GM12892 (cell line): ENCODE measurements at regions not wholly inside any gene's neighbourhood (a gene's known extent, or its start where the extent isn't known, plus 50 kb on each side); places are given as distances from the start of the nearest gene placed in this dataset.
"Not testable (repeated sequence)": the region's sequence is repeated elsewhere in the genome, so short reads cannot be mapped to it uniquely, and the experiment has no call there.

ENCODE experiments used
- DNase-seq: peaks from one replicate; pipeline ENCODE4 v3.0.0; 2011; ENCODE audit not compliant: insufficient read length
- FAIRE-seq: peaks from 2 replicates; lab custom pipeline; 2011; peaks lifted over from hg19 to GRCh38; lab: Jason Lieb, UNC
- POLR2A ChIP-seq: IDR thresholded peaks from 2 replicates; pipeline ENCODE4 v1.6.1; 2011; ENCODE audit warnings: low read depth, low read length, control low read depth
- POLR2AphosphoS5 ChIP-seq: IDR thresholded peaks from 2 replicates; pipeline ENCODE4 v1.6.1; 2011; ENCODE audit warnings: low read depth, low read length, control low read depth
- TAF1 ChIP-seq: IDR thresholded peaks from 2 replicates; pipeline ENCODE4 v1.6.1; 2011; ENCODE audit warnings: low read depth, mild to moderate bottlenecking, control low read depth, low read length, borderline replicate concordance

DNA sequence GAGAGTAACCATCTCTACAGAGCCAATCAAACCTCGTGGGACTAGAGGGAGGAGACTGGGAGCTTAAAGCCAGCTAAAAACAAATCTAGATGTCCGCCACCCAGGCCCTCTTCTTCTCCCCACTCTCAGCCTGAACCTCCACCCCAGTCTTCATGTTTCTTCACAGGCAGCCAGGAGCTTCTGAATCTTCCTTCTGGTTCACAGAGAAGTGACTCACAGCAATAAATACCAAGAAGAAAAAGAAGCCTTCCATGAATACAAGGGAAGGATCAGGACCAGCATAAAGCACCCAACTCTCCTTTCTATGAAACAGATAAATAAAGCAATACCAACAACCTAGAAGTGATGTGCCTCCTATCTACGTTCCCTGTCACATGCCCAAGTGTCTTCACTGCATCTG, 103.3 kb upstream of the SLIT3 start:
- DNase-seq (no peak), FAIRE-seq (no peak)
- no peak for TF ChIP-seq POLR2A
- no peak for TF ChIP-seq POLR2AphosphoS5
- TF ChIP-seq TAF1, result no peak

DNA sequence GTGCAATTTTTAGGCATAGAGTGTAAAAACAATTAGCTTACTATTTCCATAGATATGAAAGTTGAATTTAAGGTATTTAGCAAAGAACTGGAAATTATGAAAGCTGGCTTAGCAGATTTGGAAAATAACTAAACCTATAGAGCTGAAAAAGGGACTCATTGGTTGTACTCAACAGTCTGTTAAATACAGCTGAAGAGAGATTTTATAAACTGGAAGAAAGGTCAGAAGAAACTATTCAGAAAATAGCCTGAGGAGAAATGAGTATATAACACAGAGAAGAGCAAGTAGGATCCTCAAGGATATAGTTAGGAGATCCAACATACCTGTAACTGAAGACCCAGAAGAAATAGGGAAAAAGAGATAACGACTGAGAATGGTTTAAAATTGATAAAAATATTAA, 97.6 kb upstream of the SLIT3 start:
- TF ChIP-seq POLR2AphosphoS5, result no peak
- no peak for TF ChIP-seq TAF1
- TF ChIP-seq POLR2A, result no peak
- DNase-seq (no peak), FAIRE-seq (no peak)

DNA sequence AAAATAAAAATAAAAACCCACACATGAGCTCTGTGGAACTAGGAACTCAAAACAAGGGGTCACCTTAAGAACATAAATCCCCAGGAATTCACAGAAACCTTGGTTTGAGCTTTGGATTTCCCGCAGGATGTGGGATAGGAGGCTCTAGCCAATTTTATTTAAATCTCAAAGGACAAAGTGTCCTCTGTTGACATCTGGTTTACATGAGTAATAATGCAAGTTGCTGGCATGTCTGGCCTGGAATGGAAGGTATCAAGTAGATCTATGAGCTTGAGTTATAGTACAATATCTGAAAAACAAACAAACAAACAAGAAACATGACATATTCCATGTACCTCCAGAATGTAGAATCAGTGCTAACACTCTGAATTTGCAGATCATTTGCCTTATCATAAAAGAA, 94.2 kb upstream of the SLIT3 start:
- FAIRE-seq, result no peak
- TF ChIP-seq POLR2AphosphoS5 (no peak), TAF1 (no peak), POLR2A (no peak)
- DNase-seq, result no peak

DNA sequence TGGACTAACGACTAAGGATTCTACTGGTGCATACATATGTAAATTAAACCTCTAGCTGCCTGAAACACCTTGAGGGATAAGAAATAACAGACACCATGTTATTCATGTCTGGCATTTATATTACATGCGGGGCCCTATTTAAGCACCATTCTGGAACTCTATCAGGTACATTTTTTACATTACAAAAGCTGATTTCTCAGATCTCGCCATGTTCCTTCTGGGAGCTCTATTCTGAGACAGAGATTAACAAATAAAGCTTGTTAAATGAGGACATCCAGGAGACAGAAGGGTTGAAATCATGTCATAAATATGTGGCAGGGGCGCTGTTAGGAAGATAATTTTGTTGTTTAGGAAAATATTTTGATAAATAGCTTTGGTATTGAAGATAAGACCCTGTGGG, 93.4 kb upstream of the SLIT3 start:
- TF ChIP-seq POLR2AphosphoS5 (no peak), POLR2A (no peak), TAF1 (no peak)
- FAIRE-seq (no peak), DNase-seq (no peak)

DNA sequence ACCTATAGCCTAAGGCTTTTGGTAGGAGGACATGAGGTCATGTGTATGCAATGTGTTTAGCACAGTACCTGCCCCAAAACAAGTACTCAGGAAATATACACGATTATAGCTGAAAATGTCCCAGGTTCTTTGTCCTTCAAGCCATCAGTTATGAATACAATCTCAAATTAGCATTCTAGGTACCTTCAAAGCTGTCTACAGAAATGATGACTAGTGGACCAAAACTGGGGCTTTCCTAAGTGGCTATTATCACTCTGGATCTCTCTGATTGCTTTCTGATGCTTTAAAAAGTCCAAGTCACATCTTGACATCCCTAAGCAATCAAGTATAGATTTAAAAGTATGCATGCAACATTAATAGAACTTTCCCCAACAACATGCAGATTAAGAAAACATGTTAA, 93.0 kb upstream of the SLIT3 start:
- DNase-seq (no peak), FAIRE-seq (no peak)
- TF ChIP-seq POLR2A (no peak), TAF1 (no peak), POLR2AphosphoS5 (no peak)

DNA sequence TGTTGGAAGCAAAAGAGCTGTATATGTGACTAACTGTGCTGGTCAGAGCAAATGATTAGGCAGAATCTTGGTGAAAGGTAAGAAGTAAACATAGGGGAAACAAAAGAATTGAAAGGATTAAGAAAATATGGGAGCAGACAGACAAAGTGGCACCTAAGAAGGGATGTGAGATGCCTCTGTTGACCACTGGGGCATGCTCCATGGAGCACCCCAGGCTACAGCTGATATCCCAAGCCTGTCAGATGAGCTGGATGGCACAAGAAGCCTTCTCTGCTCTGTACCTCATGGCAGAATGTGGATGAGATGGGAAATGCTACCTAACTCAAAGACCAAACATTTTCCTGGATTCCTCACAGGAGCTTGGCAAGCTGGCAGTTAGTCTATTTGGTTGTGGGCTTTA, 89.3 kb upstream of the SLIT3 start:
- no peak for TF ChIP-seq POLR2A
- TF ChIP-seq TAF1, result no peak
- no peak for TF ChIP-seq POLR2AphosphoS5
- FAIRE-seq (no peak), DNase-seq (no peak)

DNA sequence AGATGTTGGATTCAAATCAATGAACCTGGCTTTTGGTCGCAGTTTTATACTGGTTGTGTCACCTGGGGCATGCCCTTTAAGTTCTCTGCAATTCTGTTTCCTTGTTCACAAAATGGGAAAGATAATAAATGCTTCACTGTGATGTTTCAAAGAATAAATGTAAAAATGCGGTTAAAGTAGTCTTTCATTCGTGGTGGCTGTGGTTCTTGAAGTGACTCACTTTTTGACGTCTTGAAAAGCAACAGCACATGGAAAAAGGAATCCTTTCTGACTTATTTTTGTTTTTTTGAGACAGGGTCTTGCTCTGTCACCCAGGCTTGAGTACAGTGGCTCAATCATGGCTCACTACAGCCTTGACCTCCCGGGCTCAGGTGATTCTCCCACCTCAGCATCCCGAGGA, 88.4 kb upstream of the SLIT3 start:
- FAIRE-seq (peak; percentile 30), DNase-seq (no peak)
- no peak for TF ChIP-seq POLR2A
- no peak for TF ChIP-seq TAF1
- TF ChIP-seq POLR2AphosphoS5, result no peak

DNA sequence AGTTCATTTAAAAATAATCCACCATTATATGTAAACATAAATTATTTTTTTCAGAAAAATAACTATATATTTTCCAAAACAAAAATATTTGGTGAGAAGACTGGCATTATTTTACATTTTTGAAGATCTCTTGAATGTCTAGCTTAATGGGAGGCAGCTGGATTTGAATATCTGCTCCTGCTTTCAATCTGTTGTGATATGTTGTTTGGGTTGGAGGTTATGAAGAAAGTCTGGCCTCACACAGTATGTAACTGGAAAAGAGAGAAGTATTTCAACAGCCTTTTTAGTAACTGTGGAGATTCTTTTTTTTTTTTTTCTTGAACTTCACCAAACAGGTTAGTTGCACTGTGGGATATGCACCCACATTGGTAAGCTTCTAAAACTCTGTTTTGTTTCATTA, 84.7 kb upstream of the SLIT3 start:
- TF ChIP-seq TAF1, result no peak
- no peak for TF ChIP-seq POLR2AphosphoS5
- TF ChIP-seq POLR2A, result no peak
- FAIRE-seq (no peak), DNase-seq (no peak)

DNA sequence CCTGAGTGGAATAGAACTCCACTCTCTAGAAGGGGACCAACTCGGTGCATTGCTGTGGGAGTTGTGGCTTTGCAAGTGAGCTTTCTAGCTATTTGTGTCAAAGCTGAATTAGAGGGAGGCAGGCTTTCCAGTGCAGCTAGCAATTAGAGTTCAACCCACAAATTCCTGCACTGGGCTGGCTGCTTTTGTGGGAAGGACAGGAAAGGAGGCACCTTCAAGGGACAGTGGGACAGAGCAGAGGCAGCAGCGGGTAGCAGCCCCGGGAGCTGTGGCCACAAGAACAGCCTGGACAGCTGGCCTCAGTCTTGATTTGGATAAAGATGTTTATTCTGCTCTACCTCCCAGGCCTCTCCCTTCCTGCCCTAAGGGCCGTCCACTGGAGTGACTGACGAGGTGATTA, 83.7 kb upstream of the SLIT3 start:
- DNase-seq (no peak), FAIRE-seq (no peak)
- TF ChIP-seq TAF1 (no peak), POLR2A (no peak), POLR2AphosphoS5 (no peak)

DNA sequence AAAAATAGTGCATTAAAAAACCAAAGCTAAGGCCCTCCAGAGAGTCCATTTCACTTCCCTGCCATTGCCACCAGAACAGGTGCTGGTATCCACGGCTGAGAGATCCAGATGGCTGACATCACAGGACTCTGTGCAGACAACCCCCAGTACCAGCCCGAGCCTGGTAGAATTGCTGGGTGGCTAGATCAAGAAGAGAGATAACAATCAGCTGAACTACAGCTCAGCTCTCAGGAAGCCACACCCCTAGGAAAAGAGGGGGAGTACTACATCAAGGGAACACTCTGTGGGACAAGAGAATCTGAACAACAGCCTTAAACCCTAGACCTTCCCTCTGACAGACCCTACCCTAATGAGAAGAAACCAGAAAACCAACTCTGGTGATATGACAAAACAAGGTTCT, 73.8 kb upstream of the SLIT3 start:
- FAIRE-seq (no peak), DNase-seq (no peak)
- TF ChIP-seq POLR2A (no peak), POLR2AphosphoS5 (no peak), TAF1 (no peak)

DNA sequence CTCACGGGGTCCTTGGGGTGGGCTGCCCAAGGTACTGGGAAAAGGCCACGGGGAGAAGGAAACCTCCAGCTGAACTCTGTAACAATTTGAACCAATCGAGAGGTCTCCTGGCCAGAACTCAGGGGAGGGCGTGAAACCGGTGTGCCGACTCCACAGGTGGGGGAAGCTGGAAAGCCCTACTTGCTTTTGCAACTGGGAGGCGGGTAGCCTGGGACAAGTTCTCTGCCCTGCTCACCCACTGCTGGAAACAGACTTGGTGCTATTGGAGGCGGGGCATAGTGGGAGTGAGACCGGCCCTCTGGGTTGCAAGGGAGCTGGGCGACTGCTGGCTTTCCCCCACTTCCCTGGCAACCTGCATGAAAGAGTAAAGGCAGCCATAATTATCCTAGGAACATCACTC, 73.2 kb upstream of the SLIT3 start:
- no peak for FAIRE-seq
- no peak for DNase-seq
- TF ChIP-seq TAF1 (no peak), POLR2A (no peak), POLR2AphosphoS5 (no peak)

DNA sequence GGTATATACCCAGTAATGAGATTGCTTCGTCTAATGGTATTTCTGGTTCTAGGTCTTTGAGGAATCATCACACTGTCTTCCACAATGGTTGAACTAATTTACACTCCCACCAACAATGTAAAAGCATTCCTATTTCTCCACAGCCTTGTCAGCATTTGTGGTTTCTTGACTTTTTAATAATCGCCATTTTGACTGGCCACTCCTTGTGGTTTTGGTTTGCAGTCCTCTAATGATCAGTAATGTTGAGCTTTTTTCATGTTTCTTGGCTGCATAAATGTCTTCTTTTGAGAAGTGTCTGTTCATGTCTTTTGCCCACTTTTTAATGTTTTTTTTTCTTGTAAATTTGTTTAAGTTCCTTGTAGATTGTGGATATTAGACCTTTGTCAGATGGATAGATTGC, 70.9 kb upstream of the SLIT3 start:
- DNase-seq, FAIRE-seq: not testable (repeated sequence)

DNA sequence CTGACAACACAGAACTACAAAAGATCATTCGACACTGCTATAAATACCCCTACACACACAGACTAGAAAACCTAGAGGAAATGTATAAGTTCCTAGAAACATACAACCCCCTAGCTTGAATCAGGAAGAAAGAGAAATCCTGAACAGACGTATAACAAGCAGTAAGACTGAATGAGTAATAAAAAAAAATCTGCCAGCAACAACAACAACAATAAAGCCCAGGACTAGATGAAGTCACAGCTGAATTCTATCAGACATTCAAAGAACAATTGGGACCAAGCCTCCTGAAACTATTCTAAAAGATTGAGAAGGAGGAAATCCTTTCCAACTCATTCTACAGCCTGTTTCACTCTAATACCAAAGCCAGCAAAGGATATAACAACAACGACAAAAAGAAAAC, 68.2 kb upstream of the SLIT3 start:
- DNase-seq (no peak), FAIRE-seq (no peak)
- TF ChIP-seq POLR2A (no peak), TAF1 (no peak), POLR2AphosphoS5 (no peak)

DNA sequence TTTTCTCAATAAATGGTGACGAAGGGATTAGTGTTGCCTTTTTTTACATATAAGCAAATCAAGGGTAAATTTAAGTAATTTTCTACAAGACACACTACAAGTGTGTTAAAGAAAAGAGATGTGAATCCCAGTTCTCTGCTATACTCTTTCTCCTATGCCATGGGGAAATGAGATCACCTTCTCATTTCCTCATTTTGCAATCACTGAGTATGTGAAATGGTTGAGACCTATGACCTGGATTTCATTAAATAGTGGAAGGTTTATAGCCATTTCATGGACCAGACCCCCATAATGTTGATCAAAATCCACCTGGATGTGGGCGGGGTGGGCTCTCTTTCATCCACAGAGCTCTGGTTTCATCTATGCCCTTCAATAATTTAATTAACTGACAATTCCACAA, 66.9 kb upstream of the SLIT3 start:
- no peak for FAIRE-seq
- DNase-seq, result no peak
- TF ChIP-seq POLR2AphosphoS5 (no peak), TAF1 (no peak), POLR2A (no peak)
